GM06990 (cell line): ENCODE measurements at regions not wholly inside any gene's neighbourhood (a gene's known extent, or its start where the extent isn't known, plus 50 kb on each side); places are given as distances from the start of the nearest gene placed in this dataset.
"Not testable (repeated sequence)": the region's sequence is repeated elsewhere in the genome, so short reads cannot be mapped to it uniquely, and the experiment has no call there.

Experiments
- DNase-seq: peaks from one replicate; pipeline ENCODE4 v3.0.0-alpha.2; 2011; ENCODE audit not compliant: insufficient read length; ENCODE audit errors: extremely low read depth
- H3K27me3 ChIP-seq: replicated peaks from 2 replicates; pipeline ENCODE4 v1.6.0; 2011; ENCODE audit warnings: low read length; ENCODE audit not compliant: control insufficient read depth, insufficient read depth
- H3K36me3 ChIP-seq: 2 replicates; pipeline ENCODE4 v1.5.1; 2011; ENCODE audit warnings: low read length; ENCODE audit not compliant: control insufficient read depth, insufficient read depth
- H3K4me3 ChIP-seq: replicated peaks from 2 replicates; pipeline ENCODE4 v1.5.1; 2011; ENCODE audit warnings: low read depth, mild to moderate bottlenecking, control low read depth, low read length
- TF ChIP-seq, protein P1 (sequence below): IDR thresholded peaks from 2 replicates; pipeline ENCODE4 v1.5.1; 2011; ENCODE audit warnings: low read length, control low read depth, mild to moderate bottlenecking, inconsistent platforms; ENCODE audit not compliant: insufficient read depth, poor library complexity, severe bottlenecking

DNA sequence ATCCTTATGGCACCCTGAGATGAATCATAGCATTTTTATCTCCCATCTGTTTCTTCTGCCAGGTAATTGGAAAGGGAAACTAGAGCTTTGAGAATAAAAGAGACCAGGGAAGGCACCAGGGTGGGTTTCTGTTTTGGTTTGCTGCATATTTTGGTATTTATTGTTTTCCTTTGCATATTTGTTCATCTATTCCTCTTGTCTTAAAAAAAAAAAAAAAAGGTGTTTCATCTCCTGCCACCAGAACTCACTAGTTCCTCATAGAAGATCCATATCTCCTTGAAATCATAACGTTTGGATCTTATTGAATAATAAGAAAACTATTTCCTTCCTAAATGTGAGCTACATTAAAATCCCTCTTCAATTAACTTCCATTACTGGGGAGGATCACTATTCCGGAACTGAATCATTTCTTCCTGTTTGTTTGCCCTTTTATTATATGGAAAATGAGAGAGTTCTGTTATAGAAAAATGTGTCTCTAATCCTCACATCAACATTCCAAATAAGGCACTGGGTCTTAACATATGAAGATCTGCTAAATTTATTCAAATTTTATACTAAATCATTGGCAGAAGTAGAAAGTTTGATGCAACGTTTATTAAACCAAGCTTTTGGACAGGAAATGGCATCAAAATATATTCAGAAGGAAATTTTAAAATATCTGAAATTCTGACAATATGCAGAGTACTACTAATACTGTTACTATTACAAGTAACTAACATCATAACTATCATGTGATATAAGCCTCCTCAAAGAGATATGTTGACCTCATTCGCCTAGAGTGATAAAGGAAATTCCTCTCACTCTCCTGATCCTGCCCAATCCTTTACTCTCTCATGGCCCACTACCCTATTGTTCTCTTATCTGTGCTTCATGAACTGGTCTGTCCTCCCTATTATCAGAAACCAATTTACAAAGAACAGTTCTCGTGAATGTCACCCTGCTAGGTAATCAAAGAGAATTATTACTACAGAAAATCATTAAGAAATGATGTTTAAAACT is 229.4 kb upstream of the RSPO3 start:
- no peaks in the 10 kb centered on the region for H3K36me3 ChIP-seq
- H3K27me3 ChIP-seq, result no peaks in the 10 kb centered on the region
- H3K4me3 ChIP-seq, result no peak overlapping the region
- TF ChIP-seq, protein P1, sequence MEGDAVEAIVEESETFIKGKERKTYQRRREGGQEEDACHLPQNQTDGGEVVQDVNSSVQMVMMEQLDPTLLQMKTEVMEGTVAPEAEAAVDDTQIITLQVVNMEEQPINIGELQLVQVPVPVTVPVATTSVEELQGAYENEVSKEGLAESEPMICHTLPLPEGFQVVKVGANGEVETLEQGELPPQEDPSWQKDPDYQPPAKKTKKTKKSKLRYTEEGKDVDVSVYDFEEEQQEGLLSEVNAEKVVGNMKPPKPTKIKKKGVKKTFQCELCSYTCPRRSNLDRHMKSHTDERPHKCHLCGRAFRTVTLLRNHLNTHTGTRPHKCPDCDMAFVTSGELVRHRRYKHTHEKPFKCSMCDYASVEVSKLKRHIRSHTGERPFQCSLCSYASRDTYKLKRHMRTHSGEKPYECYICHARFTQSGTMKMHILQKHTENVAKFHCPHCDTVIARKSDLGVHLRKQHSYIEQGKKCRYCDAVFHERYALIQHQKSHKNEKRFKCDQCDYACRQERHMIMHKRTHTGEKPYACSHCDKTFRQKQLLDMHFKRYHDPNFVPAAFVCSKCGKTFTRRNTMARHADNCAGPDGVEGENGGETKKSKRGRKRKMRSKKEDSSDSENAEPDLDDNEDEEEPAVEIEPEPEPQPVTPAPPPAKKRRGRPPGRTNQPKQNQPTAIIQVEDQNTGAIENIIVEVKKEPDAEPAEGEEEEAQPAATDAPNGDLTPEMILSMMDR, result no peak
- no peak for DNase-seq

DNA sequence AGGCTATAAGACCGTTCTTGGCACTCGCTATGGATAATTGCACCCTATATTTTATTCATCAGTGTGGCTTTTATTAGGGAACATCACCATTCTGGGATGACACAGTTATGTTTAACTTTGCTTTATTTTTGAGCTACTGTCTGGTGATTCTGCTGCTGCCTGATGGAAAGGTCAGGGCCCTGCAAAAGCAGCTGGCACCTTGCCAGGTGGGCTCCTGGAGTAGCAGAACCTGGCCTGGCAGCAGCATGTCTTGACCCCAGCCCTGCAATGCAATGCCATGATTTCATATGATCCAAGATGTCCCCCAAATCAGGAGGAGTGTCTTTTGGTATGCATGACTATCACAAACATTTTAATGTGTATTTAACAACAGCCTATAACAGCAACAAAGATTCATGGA is 228.4 kb upstream of the RSPO3 start:
- Histone ChIP-seq H3K4me3 (no peak overlapping the region), H3K27me3 (no peaks in the 10 kb centered on the region), H3K36me3 (no peaks in the 10 kb centered on the region)
- TF ChIP-seq, protein P1, result no peak
- DNase-seq, result no peak

DNA sequence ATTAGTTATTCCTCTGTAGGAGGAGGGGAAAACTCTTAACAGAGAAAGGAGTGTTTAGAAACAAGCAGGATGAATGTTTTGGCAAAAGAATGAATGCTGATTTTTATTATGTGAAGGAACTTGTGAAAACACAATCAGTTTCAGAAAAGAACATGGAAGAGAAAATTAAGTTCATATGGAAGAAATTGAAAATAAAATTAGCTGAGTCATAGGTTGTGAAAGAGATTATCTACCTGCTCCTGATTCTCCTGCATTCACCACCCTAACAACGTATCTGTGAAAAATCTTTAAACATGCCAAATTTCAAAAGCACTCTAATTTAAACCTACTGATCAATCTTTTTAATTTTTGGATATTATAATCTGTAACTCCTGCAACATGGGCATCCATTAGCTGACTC is 227.3 kb upstream of the RSPO3 start:
- Histone ChIP-seq H3K4me3 (no peak overlapping the region), H3K27me3 (no peaks in the 10 kb centered on the region), H3K36me3 (no peaks in the 10 kb centered on the region)
- TF ChIP-seq, protein P1, result no peak
- DNase-seq, result no peak

DNA sequence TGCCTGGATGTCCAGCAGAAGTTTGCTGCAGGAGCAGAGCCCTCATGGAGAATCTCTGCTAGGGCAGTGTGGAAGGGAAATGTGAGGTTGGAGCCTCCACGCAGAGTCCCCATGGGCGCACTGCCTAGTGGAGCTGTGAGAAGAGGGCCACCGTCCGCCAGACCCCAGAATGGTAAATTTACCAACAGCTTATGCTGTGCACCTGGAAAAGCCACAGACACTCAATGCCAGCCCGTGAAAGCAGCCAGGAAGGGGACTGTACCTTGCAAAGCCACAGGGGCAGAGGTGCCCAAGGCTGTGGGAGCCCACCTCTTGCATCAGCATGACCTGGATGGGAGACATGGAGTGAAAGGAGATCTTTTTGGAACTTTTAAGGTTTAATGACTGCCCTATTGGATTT is 225.6 kb upstream of the RSPO3 start:
- not testable (repeated sequence) for DNase-seq, H3K27me3 ChIP-seq, H3K36me3 ChIP-seq

DNA sequence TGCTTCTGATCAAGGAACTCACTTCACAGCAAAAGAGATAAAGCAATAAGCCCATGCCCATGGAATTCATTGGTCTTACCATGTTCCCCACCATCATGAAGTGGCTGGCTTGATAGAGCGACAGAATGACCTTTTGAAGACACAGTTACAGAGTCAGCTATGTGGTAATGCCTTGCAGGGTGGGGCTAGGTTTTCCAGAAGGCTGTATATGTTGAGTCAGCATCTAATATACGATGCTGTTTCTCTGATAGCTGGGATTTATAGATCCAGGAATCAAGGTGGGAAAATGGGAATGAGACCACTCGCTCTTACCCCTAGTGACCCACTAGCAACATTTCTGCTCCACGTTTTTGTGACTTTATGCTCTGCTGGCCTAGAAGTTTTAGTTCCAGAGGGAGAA is 220.7 kb upstream of the RSPO3 start:
- no peak for DNase-seq
- Histone ChIP-seq H3K27me3 (no peaks in the 10 kb centered on the region), H3K4me3 (no peak overlapping the region), H3K36me3 (no peaks in the 10 kb centered on the region)
- TF ChIP-seq, protein P1, result no peak

More for the DNA sequence above, 225.6 kb upstream of the RSPO3 start:
- not testable (repeated sequence) for H3K4me3 ChIP-seq

DNA sequence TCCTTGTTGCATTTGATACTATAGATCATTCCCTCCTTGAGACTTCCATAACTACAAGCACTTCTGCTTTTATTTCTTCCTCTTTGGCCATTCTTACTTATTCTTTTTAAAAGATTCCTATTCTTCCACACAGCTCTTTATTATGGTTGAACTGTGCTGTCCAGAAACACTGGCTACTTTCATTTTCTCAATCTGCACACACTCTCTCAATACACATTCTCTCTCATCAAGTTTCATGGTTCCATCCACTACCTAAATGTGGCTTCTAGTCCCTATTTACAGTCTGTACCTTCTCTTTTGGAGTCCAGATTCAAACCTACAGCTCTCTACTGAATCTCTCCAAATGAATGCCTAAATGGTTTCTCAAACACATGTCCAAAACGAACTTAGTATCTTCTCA is 214.3 kb upstream of the RSPO3 start:
- TF ChIP-seq, protein P1, result no peak

More for the DNA sequence above, 214.3 kb upstream of the RSPO3 start:
- Histone ChIP-seq H3K36me3 (no peaks in the 10 kb centered on the region), H3K4me3 (no peak overlapping the region), H3K27me3 (no peaks in the 10 kb centered on the region)
- DNase-seq, result no peak
